Gastrocnemius medialis (tissue), 4 donors: ENCODE measurements at regions not wholly inside any gene's neighbourhood (a gene's known extent, or its start where the extent isn't known, plus 50 kb on each side); places are given as distances from the start of the nearest gene placed in this dataset.

Source experiments
- CTCF ChIP-seq, 5 experiments: fragments of 450-650 bp in 3 of 5; fragments of 200-600 bp in 2 of 5; sonication (generic) in 2 of 5; IDR thresholded peaks in 4 of 5; conservative IDR thresholded peaks in 1 of 5; 1 replicate in 4 of 5; 2 replicates in 1 of 5; pipeline ENCODE4 v1.5.1; 2016 to 2019; ENCODE audit warnings: antibody characterized with exemption in 5 of 5, mild to moderate bottlenecking in 3 of 5, moderate library complexity in 3 of 5
- POLR2A ChIP-seq, 2 donors: fragments of 450-650 bp; IDR thresholded peaks; one replicate each; pipeline ENCODE4 v1.6.1; 2017; ENCODE audit warnings: antibody characterized with exemption in 2 of 2, mild to moderate bottlenecking in 2 of 2, moderate library complexity in 2 of 2

DNA sequence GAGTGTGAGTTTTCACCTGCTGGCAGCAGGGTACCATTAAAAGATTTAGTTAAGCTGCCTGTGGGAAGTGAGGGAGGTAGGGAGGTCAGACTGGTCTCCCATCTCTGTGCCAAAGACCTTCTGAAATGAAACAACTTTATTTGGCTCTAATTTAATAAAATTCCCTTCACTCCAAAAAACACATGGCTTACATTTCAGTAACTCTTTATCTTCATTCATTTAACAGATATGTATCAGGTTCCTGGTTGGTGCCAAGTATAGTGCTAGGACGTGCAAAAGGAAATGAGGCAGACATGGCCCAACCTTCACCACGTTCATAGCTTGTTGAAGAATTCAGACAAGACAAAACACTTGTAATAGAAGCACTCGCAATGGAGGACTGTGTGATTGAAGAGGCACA is 282.3 kb downstream of the SEC16B start:
- TF ChIP-seq POLR2A (IDR thresholded peaks at IDR 0.05) (no peak), CTCF (IDR thresholded peaks at IDR 0.05 in 4 of 5, conservative IDR thresholded peaks at IDR 0.05 in 1 of 5) (no peak)
